H1 (cell line): ENCODE measurements at regions not wholly inside any gene's neighbourhood (a gene's known extent, or its start where the extent isn't known, plus 50 kb on each side); places are given as distances from the start of the nearest gene placed in this dataset.

Source experiments
- CTCF ChIA-PET: fragments of 300-600 bp; sonication (Branson Sonifier 250); formaldehyde crosslinking; loops from one replicate; lab custom pipeline; 2021; ENCODE audit not compliant: partially characterized antibody; lab: Charles Lee
- POLR2A ChIA-PET: fragments of 300-600 bp; sonication (Branson Sonifier 250); formaldehyde crosslinking; loops from one replicate; lab custom pipeline; 2021; ENCODE audit warnings: inconsistent platforms; ENCODE audit not compliant: partially characterized antibody; lab: Charles Lee
- DNase-seq, 2 experiments: peaks; one replicate each; pipeline versions ENCODE4 v3.0.0 to v3.0.0-alpha.2; 2010 to 2022; ENCODE audit warnings: low spot score in 2 of 2, low read depth in 1 of 2, mixed read lengths in 1 of 2
- FAIRE-seq: peaks from 2 replicates; lab custom pipeline; 2011; peaks lifted over from hg19 to GRCh38; lab: Jason Lieb, UNC
- H2AFZ ChIP-seq: 2 replicates; pipeline ENCODE4 v1.8.1; 2012; ENCODE audit warnings: low read length, inconsistent platforms
- H2AK5ac ChIP-seq: 2 replicates; pipeline ENCODE4 v1.6.1; 2013; ENCODE audit warnings: low read depth, low read length
- H2BK120ac ChIP-seq: replicated peaks from 2 replicates; pipeline ENCODE3; 2013; ENCODE audit warnings: low read depth, low read length, inconsistent platforms
- H2BK12ac ChIP-seq: 2 replicates; pipeline ENCODE4 v1.6.1; 2013; ENCODE audit warnings: low read depth, low read length
- H2BK15ac ChIP-seq: 2 replicates; pipeline ENCODE4 v1.6.1; 2013; ENCODE audit warnings: low read length
- H2BK20ac ChIP-seq: 2 replicates; pipeline ENCODE4 v1.6.1; 2013; ENCODE audit warnings: low read length
- H2BK5ac ChIP-seq: 2 replicates; pipeline ENCODE4 v1.6.1; 2013; ENCODE audit warnings: low read depth, low read length
- H3K14ac ChIP-seq: 2 replicates; pipeline ENCODE4 v1.6.1; 2013; ENCODE audit warnings: inconsistent platforms; ENCODE audit not compliant: insufficient read length
- H3K18ac ChIP-seq: 2 replicates; pipeline ENCODE4 v1.6.1; 2013; ENCODE audit warnings: low read length; ENCODE audit errors: extremely low read depth
- H3K23ac ChIP-seq: 2 replicates; pipeline ENCODE4 v1.6.1; 2013; ENCODE audit warnings: inconsistent platforms; ENCODE audit not compliant: insufficient read length
- H3K23me2 ChIP-seq: 2 replicates; pipeline ENCODE4 v1.6.1; 2013; ENCODE audit warnings: low read depth, low read length
- H3K27ac ChIP-seq: 2 replicates; pipeline ENCODE4 v1.6.1; 2011; ENCODE audit warnings: low read depth, low read length, inconsistent platforms
- H3K27me3 ChIP-seq, 4 experiments: replicated peaks in 1 of 4; 1 replicate in 1 of 4; 2 replicates in 3 of 4; pipeline versions ENCODE4 v1.6.1 to v1.8.1; 2011 to 2013; ENCODE audit warnings: low read length in 3 of 4, mild to moderate bottlenecking in 3 of 4, inconsistent platforms in 2 of 4, mixed read lengths in 2 of 4, moderate library complexity in 1 of 4; ENCODE audit not compliant: control insufficient read depth in 3 of 4, insufficient read depth in 3 of 4; ENCODE audit errors: extremely low read depth in 1 of 4
- H3K36me3 ChIP-seq, 4 experiments: 2 replicates each; pipeline versions ENCODE4 v1.6.1 to v1.8.1; 2011 to 2013; ENCODE audit warnings: mild to moderate bottlenecking in 4 of 4, low read length in 3 of 4, moderate library complexity in 2 of 4, control low read depth in 1 of 4, inconsistent platforms in 1 of 4; ENCODE audit not compliant: insufficient read depth in 4 of 4, control insufficient read depth in 2 of 4
- H3K4ac ChIP-seq: replicated peaks from 2 replicates; pipeline ENCODE3; 2013; ENCODE audit warnings: low read length, low read depth, mixed read lengths, inconsistent platforms; ENCODE audit not compliant: insufficient read length
- H3K4me1 ChIP-seq, 4 experiments: replicated peaks in 1 of 4; 1 replicate in 1 of 4; 2 replicates in 3 of 4; pipeline versions ENCODE4 v1.6.1 to v1.8.1; 2011 to 2013; ENCODE audit warnings: low read length in 3 of 4, inconsistent platforms in 2 of 4, mixed read lengths in 1 of 4; ENCODE audit not compliant: insufficient read depth in 4 of 4, control insufficient read depth in 3 of 4
- H3K4me2 ChIP-seq, 2 experiments: 2 replicates each; pipeline versions ENCODE4 v1.6.1 to v1.8.1; 2011 to 2013; ENCODE audit warnings: low read depth in 2 of 2, low read length in 2 of 2, control low read depth in 1 of 2, inconsistent platforms in 1 of 2, mild to moderate bottlenecking in 1 of 2; ENCODE audit not compliant: insufficient read depth in 1 of 2
- H3K4me3 ChIP-seq, 4 experiments: fragments of 200-600, 300-600 bp in 1 of 4; sonication (generic), shearing (Covaris generic), sonication (Bioruptor Twin) in 1 of 4; 2 replicates each; pipeline versions ENCODE4 v1.5.1 to v1.8.1; 2011 to 2016; ENCODE audit warnings: low read length in 4 of 4, low read depth in 3 of 4, control low read depth in 2 of 4, inconsistent platforms in 2 of 4, mild to moderate bottlenecking in 2 of 4, mixed read lengths in 1 of 4, moderate library complexity in 1 of 4; ENCODE audit not compliant: insufficient read depth in 2 of 4; ENCODE audit errors: extremely low read depth in 1 of 4
- H3K56ac ChIP-seq: replicated peaks from 2 replicates; pipeline ENCODE3; 2013; ENCODE audit warnings: low read depth, mild to moderate bottlenecking, mixed read lengths, low read length, inconsistent platforms; ENCODE audit not compliant: insufficient read length
- H3K79me1 ChIP-seq: 2 replicates; pipeline ENCODE4 v1.6.1; 2013; ENCODE audit warnings: low read depth, low read length, control low read depth
- H3K79me2 ChIP-seq, 2 experiments: 2 replicates each; pipeline versions ENCODE4 v1.6.1 to v1.8.1; 2012 to 2013; ENCODE audit warnings: low read length in 2 of 2, mild to moderate bottlenecking in 2 of 2, inconsistent platforms in 1 of 2; ENCODE audit not compliant: insufficient read depth in 2 of 2, control insufficient read depth in 1 of 2
- H3K9ac ChIP-seq, 4 experiments: replicated peaks in 1 of 4; 1 replicate in 1 of 4; 2 replicates in 3 of 4; pipeline versions ENCODE4 v1.6.1 to v1.8.1; 2011 to 2013; ENCODE audit warnings: low read depth in 3 of 4, low read length in 3 of 4, control low read depth in 2 of 4, mild to moderate bottlenecking in 2 of 4, moderate library complexity in 2 of 4, inconsistent platforms in 1 of 4; ENCODE audit errors: extremely low read depth in 1 of 4
- H3K9me3 ChIP-seq, 2 experiments: 2 replicates each; pipeline versions ENCODE4 v1.6.1 to v1.8.1; 2012 to 2013; ENCODE audit warnings: mild to moderate bottlenecking in 2 of 2, moderate library complexity in 2 of 2, control low read depth in 1 of 2, inconsistent platforms in 1 of 2, low read depth in 1 of 2, low read length in 1 of 2, mixed read lengths in 1 of 2; ENCODE audit not compliant: insufficient read depth in 2 of 2
- H4K20me1 ChIP-seq, 2 experiments: replicated peaks in 1 of 2; 2 replicates each; pipeline versions ENCODE3 to v1.8.1; 2011 to 2013; ENCODE audit warnings: inconsistent platforms in 2 of 2, low read length in 2 of 2, mild to moderate bottlenecking in 1 of 2; ENCODE audit not compliant: insufficient read depth in 2 of 2, control insufficient read depth in 1 of 2
- H4K5ac ChIP-seq: 2 replicates; pipeline ENCODE4 v1.6.1; 2013; ENCODE audit warnings: low read length, low read depth, mixed read lengths, inconsistent platforms; ENCODE audit not compliant: insufficient read length
- H4K8ac ChIP-seq: 2 replicates; pipeline ENCODE4 v1.8.0; 2013; ENCODE audit warnings: mild to moderate bottlenecking, moderate library complexity, low read length, inconsistent platforms; ENCODE audit not compliant: insufficient read depth; ENCODE audit errors: extremely low read depth
- H4K91ac ChIP-seq: replicated peaks from 2 replicates; pipeline ENCODE3; 2013; ENCODE audit warnings: low read length, mixed read lengths, inconsistent platforms; ENCODE audit not compliant: insufficient read length
- BRCA1 ChIP-seq: IDR thresholded peaks from 2 replicates; pipeline ENCODE4 v1.6.1; 2012; ENCODE audit warnings: low read depth, low read length, improper control_type of control experiment
- CHD1 ChIP-seq: IDR thresholded peaks from 2 replicates; pipeline ENCODE4 v1.6.1; 2012; ENCODE audit warnings: low read depth, low read length, improper control_type of control experiment
- EGR1 ChIP-seq: IDR thresholded peaks from 2 replicates; pipeline ENCODE4 v1.6.1; 2011; ENCODE audit warnings: low read depth, low read length, borderline replicate concordance
- EP300 ChIP-seq, 2 experiments: IDR thresholded peaks; 1 replicate in 1 of 2; 2 replicates in 1 of 2; pipeline ENCODE4 v1.6.1; 2011 to 2012; ENCODE audit warnings: low read depth in 2 of 2, low read length in 2 of 2, mild to moderate bottlenecking in 2 of 2, borderline replicate concordance in 1 of 2, inconsistent platforms in 1 of 2, moderate library complexity in 1 of 2
- GTF2F1 ChIP-seq: IDR thresholded peaks from 2 replicates; pipeline ENCODE4 v1.6.1; 2012; ENCODE audit warnings: low read depth, low read length, improper control_type of control experiment, borderline replicate concordance
- HDAC6 ChIP-seq: IDR thresholded peaks from one replicate; pipeline ENCODE4 v1.7.1; 2012; ENCODE audit warnings: low read depth, mild to moderate bottlenecking, inconsistent platforms, low read length, moderate library complexity
- MAX ChIP-seq: IDR thresholded peaks from 2 replicates; pipeline ENCODE4 v1.6.1; 2012; ENCODE audit warnings: inconsistent platforms
- PHF8 ChIP-seq: fragments of 200-600 bp; sonication (generic); conservative IDR thresholded peaks from 2 replicates; pipeline ENCODE4 v1.7.1; 2012; ENCODE audit warnings: low read depth, mild to moderate bottlenecking, inconsistent platforms, low read length, moderate library complexity
- SAP30 ChIP-seq: fragments of 300-600 bp; sonication (generic); IDR thresholded peaks from 2 replicates; pipeline ENCODE4 v1.7.1; 2012; ENCODE audit warnings: low read length, moderate library complexity, mild to moderate bottlenecking, inconsistent platforms; ENCODE audit not compliant: insufficient read depth, insufficient replicate concordance
- SIN3A ChIP-seq, 2 experiments: IDR thresholded peaks in 1 of 2; conservative IDR thresholded peaks in 1 of 2; 2 replicates each; pipeline ENCODE4 v1.6.1; 2011 to 2012; ENCODE audit warnings: low read length in 2 of 2, improper control_type of control experiment in 1 of 2, low read depth in 1 of 2, mild to moderate bottlenecking in 1 of 2
- SP2 ChIP-seq: IDR thresholded peaks from 2 replicates; pipeline ENCODE4 v1.6.1; 2012; ENCODE audit warnings: mild to moderate bottlenecking, low read length, inconsistent platforms
- SRF ChIP-seq: IDR thresholded peaks from 2 replicates; pipeline ENCODE4 v1.6.1; 2011; ENCODE audit warnings: mild to moderate bottlenecking, low read depth, low read length, moderate library complexity
- TBP ChIP-seq: IDR thresholded peaks from 2 replicates; pipeline ENCODE4 v1.6.1; 2011; ENCODE audit warnings: low read depth, low read length, improper control_type of control experiment
- WGBS, 2 experiments: shearing (Covaris generic) in 1 of 2; methylation state at CpG; one replicate each; pipeline versions ENCODE4 v1.1.6 to v1.1.7; 2013 to 2015; ENCODE audit warnings: low lambda C conversion rate in 2 of 2, mixed read lengths in 2 of 2, inconsistent platforms in 1 of 2, low coverage in 1 of 2, missing lambda C conversion rate in 1 of 2; ENCODE audit not compliant: insufficient replicate concordance in 2 of 2, insufficient coverage in 1 of 2, insufficient read length in 1 of 2; ENCODE audit errors: extremely low coverage in 1 of 2, missing lambda C conversion rate in 1 of 2; 5-methylcytosine and 5-hydroxymethylcytosine counted together

DNA sequence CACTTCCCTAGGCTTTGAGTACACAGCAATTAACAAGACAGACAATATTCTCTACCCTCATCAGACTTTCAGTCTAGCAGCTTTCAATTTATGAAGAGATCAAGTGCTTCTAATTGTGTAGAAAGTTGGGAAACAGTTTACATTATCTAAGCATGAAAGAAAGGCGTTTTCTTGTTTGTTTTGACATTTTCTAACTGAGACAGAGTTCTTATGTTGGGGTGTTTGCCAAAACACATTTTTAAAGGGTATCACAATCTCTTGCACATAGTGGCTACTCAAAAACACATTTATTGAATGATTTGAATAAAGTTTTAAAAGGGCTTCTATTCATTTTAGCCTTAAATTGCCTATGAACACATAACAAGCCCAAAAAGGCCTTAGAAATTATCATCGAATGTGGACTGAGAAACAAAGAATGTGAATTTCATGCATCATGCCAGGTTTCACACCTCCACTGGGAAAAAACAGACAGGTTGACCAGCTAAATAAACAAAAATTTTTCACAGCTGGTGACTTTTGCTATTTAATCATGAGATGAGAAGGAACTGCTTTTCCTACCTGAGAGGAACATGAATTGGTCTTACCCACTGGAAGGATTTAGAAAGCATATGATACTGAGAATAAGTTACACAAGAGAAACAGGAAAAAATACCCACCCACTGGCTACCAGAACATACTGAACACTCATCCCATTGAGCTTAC, 394.5 kb upstream of the PKN2 start:
- POLR2A ChIA-PET: no interaction called here
- Histone ChIP-seq H4K91ac (no peak overlapping the region), H2BK12ac (no peak overlapping the region), H4K20me1 (no peaks in the 10 kb centered on the region), H2BK5ac (no peak overlapping the region), H3K4me2 (no peak overlapping the region), H2BK20ac (no peak overlapping the region), H2BK120ac (no peak overlapping the region), H3K27me3 (no peaks in the 10 kb centered on the region), H3K14ac (no peak overlapping the region), H3K4me3 (no peak overlapping the region), H2BK15ac (no peak overlapping the region), H3K4ac (no peak overlapping the region), H3K18ac (no peak overlapping the region), H3K4me1 (no peaks in the 10 kb centered on the region), H2AFZ (no peak overlapping the region), H3K9ac (no peak overlapping the region), H3K9me3 (no peaks in the 10 kb centered on the region), H3K79me1 (no peaks in the 10 kb centered on the region), H2AK5ac (no peak overlapping the region), H3K36me3 (no peaks in the 10 kb centered on the region), H3K23me2 (no peaks in the 10 kb centered on the region; the same call in 1 of the 2 replicates), H3K23ac (no peak overlapping the region), H4K5ac (no peak overlapping the region), H3K79me2 (no peaks in the 10 kb centered on the region), H4K8ac (no peak overlapping the region), H3K27ac (no peak overlapping the region), H3K56ac (no peak overlapping the region)
- 85% methylated on average over 2 of the region's 2 CpGs; no CpG with 5 or more reads in 1 of the 2 experiments for WGBS, 2 experiments
- DNase-seq (no peak), FAIRE-seq (no peak)
- CTCF ChIA-PET: interaction anchor here (1.5 kb wide), 1 partner anchor 13 kb away, joined by 3 read pairs; no protein-coding TSS in a partner anchor
- no peak for TF ChIP-seq BRCA1
- TF ChIP-seq SP2: no peak
- TF ChIP-seq CHD1: no peak
- no peak for TF ChIP-seq EGR1
- TF ChIP-seq GTF2F1: no peak
- no peak for TF ChIP-seq SRF
- no peak for TF ChIP-seq MAX
- no peak for TF ChIP-seq HDAC6
- TF ChIP-seq EP300 (IDR thresholded peaks at IDR 0.05; ENCODE audit: borderline replicate concordance in 1 of 2, low read depth in 2 of 2, low read length in 2 of 2): no peak
- no peak for TF ChIP-seq PHF8
- no peak for TF ChIP-seq SAP30
- TF ChIP-seq SIN3A (conservative IDR thresholded peaks at IDR 0.05 in 1 of 2, IDR thresholded peaks at IDR 0.05 in 1 of 2; ENCODE audit: low read depth in 1 of 2, low read length in 2 of 2): no peak
- no peak for TF ChIP-seq TBP
